HepG2 (cell line): ENCODE measurements at regions not wholly inside any gene's neighbourhood (a gene's known extent, or its start where the extent isn't known, plus 50 kb on each side); places are given as distances from the start of the nearest gene placed in this dataset.

Experiments
- ATAC-seq: fragments of 200-7000 bp; cut with Tn5 transposase; 3 replicates; pipeline ENCODE4 v1.9.1; 2020; ENCODE audit warnings: mild to moderate bottlenecking, moderate library complexity
- BruUV-seq: library from RNA; stranded (reverse); fragments of 400-500 nt; replicated peaks from 2 replicates; lab custom pipeline; 2021; lab: Mats Ljungman, UMichigan
- CTCF ChIA-PET: fragments of 300-600 bp; formaldehyde crosslinking; extraction: SDS; loops from one replicate; lab custom pipeline; 2021; ENCODE audit warnings: low total read pairs, inconsistent platforms, low intra/inter-chr PET ratio; lab: Yijun Ruan, JAX
- POLR2A ChIA-PET: fragments of 350-600 bp; sonication (Branson Sonifier 250); formaldehyde crosslinking; loops from one replicate; lab custom pipeline; 2020; ENCODE audit warnings: antibody characterized with exemption, inconsistent platforms; lab: Yijun Ruan, JAX
- DNase-seq: peaks from one replicate; pipeline ENCODE4 v3.0.0-alpha.2; 2015; ENCODE audit warnings: low spot score
- FAIRE-seq: peaks from 3 replicates; lab custom pipeline; 2011; peaks lifted over from hg19 to GRCh38; lab: Jason Lieb, UNC
- H2AFZ ChIP-seq: one replicate; pipeline ENCODE4 v1.6.1; 2011; ENCODE audit warnings: low read length, inconsistent platforms
- H3K27ac ChIP-seq: fragments of 300-600 bp; 3 replicates; pipeline ENCODE4 v1.8.0; 2011; ENCODE audit warnings: mixed run types, mild to moderate bottlenecking, mixed read lengths, low read length, inconsistent platforms; ENCODE audit not compliant: insufficient read depth; ENCODE audit errors: extremely low read length
- H3K27me3 ChIP-seq, 2 experiments: fragments of 200-600 bp in 1 of 2; 2 replicates in 1 of 2; 3 replicates in 1 of 2; pipeline versions ENCODE4 v1.6.0 to v1.8.0; 2011; ENCODE audit warnings: low read length in 2 of 2, mild to moderate bottlenecking in 2 of 2, moderate library complexity in 2 of 2, inconsistent platforms in 1 of 2; ENCODE audit not compliant: insufficient read depth in 2 of 2, control insufficient read depth in 1 of 2
- H3K36me3 ChIP-seq, 2 experiments: fragments of 200-600 bp in 1 of 2; replicated peaks in 1 of 2; 2 replicates in 1 of 2; 3 replicates in 1 of 2; pipeline versions ENCODE4 v1.5.1 to v1.8.0; 2011; ENCODE audit warnings: low read length in 2 of 2, inconsistent platforms in 1 of 2; ENCODE audit not compliant: insufficient read depth in 2 of 2, control insufficient read depth in 1 of 2
- H3K4me1 ChIP-seq: 2 replicates; pipeline ENCODE4 v1.5.1; 2012; ENCODE audit warnings: low read length, inconsistent platforms; ENCODE audit not compliant: insufficient read depth
- H3K4me2 ChIP-seq: 2 replicates; pipeline ENCODE4 v1.6.0; 2011; ENCODE audit warnings: low read depth, low read length, inconsistent platforms
- H3K4me3 ChIP-seq, 3 experiments: fragments of 200-600 bp in 1 of 3; sonication (generic), shearing (Covaris generic) in 1 of 3; replicated peaks in 1 of 3; 2 replicates each; pipeline ENCODE4 v1.5.1; 2011 to 2016; ENCODE audit warnings: low read length in 3 of 3, inconsistent platforms in 2 of 3, low read depth in 2 of 3, mild to moderate bottlenecking in 2 of 3, control low read depth in 1 of 3, mixed read lengths in 1 of 3; ENCODE audit not compliant: insufficient read depth in 1 of 3
- H3K79me2 ChIP-seq: one replicate; pipeline ENCODE4 v1.6.1; 2011; ENCODE audit warnings: low read length, inconsistent platforms; ENCODE audit not compliant: insufficient read depth
- H3K9ac ChIP-seq: 2 replicates; pipeline ENCODE4 v1.6.0; 2011; ENCODE audit warnings: mild to moderate bottlenecking, low read depth, low read length, inconsistent platforms; ENCODE audit not compliant: insufficient read depth
- H3K9me3 ChIP-seq: 2 replicates; pipeline ENCODE4 v1.5.1; 2012; ENCODE audit warnings: mild to moderate bottlenecking, low read length
- H4K20me1 ChIP-seq: 2 replicates; pipeline ENCODE4 v1.6.0; 2011; ENCODE audit warnings: inconsistent platforms, mild to moderate bottlenecking, low read length, moderate library complexity; ENCODE audit not compliant: insufficient read depth
- CBFB ChIP-seq: sonication (generic); formaldehyde crosslinking; IDR thresholded peaks from 2 replicates; pipeline ENCODE4 v1.4.0; 2020; ENCODE audit warnings: missing genetic modification reagents
- CENPBD1 ChIP-seq: sonication (generic); formaldehyde crosslinking; IDR thresholded peaks from 2 replicates; pipeline ENCODE4 v1.8.0; 2022; ENCODE audit warnings: missing genetic modification reagents, low read depth, mild to moderate bottlenecking, borderline replicate concordance
- MED8 ChIP-seq: sonication (generic); formaldehyde crosslinking; IDR thresholded peaks from 2 replicates; pipeline ENCODE4 v1.8.1; 2023; ENCODE audit warnings: mild to moderate bottlenecking, missing genetic modification reagents; ENCODE audit not compliant: insufficient replicate concordance
- NFE2L2 ChIP-seq: fragments of 150-350 bp; IDR thresholded peaks from 2 replicates; pipeline ENCODE4 v1.6.1; 2014; ENCODE audit warnings: low read length
- NR3C1 ChIP-seq: sonication (generic); formaldehyde crosslinking; IDR thresholded peaks from 2 replicates; pipeline ENCODE4 v1.4.0; 2020; ENCODE audit warnings: missing genetic modification reagents
- RBFOX2 ChIP-seq: fragments of 200-400 bp; formaldehyde crosslinking; IDR thresholded peaks from 2 replicates; pipeline ENCODE4 v1.6.1; 2017; ENCODE audit warnings: low read depth, mild to moderate bottlenecking, low read length
- TCF7L2 ChIP-seq: IDR thresholded peaks from 2 replicates; pipeline ENCODE4 v1.6.1; 2011; ENCODE audit warnings: mild to moderate bottlenecking, low read depth, low read length, moderate library complexity
- THAP8 ChIP-seq: sonication (generic); formaldehyde crosslinking; IDR thresholded peaks from 2 replicates; pipeline ENCODE4 v1.5.1; 2020; ENCODE audit warnings: missing genetic modification reagents, mild to moderate bottlenecking, borderline replicate concordance
- TIGD3 ChIP-seq: sonication (generic); formaldehyde crosslinking; IDR thresholded peaks from 2 replicates; pipeline ENCODE4 v1.5.1; 2020; ENCODE audit warnings: mild to moderate bottlenecking, missing genetic modification reagents, borderline replicate concordance
- ZBTB20 ChIP-seq: sonication (generic); formaldehyde crosslinking; IDR thresholded peaks from 2 replicates; pipeline ENCODE4 v1.8.1; 2023; ENCODE audit warnings: missing genetic modification reagents, low read depth, mild to moderate bottlenecking, borderline replicate concordance
- ZNF512B ChIP-seq: sonication (generic); formaldehyde crosslinking; IDR thresholded peaks from 2 replicates; pipeline ENCODE4 v1.5.1; 2020; ENCODE audit warnings: missing genetic modification reagents, mild to moderate bottlenecking, borderline replicate concordance
- ZNF678 ChIP-seq: sonication (generic); formaldehyde crosslinking; IDR thresholded peaks from 2 replicates; pipeline ENCODE4 v1.4.0; 2020; ENCODE audit warnings: mild to moderate bottlenecking, missing genetic modification reagents
- ZNF768 ChIP-seq: sonication (generic); formaldehyde crosslinking; IDR thresholded peaks from 2 replicates; pipeline ENCODE4 v1.4.0; 2020; ENCODE audit warnings: missing genetic modification reagents
- WGBS: methylation state at CpG from one replicate; pipeline ENCODE4 v1.1.6; 2017; ENCODE audit warnings: low lambda C conversion rate; 5-methylcytosine and 5-hydroxymethylcytosine counted together
- in situ Hi-C: cut with HindIII; loops from 2 replicates; pipeline ENCODE4 v1.10.0; 2017; ENCODE audit warnings: low pct_unique_long_range_greater_than_20kb; ENCODE audit not compliant: extremely low pct_ligation_motif_present
- intact Hi-C: fragments of 100-400 bp; cut with micrococcal nuclease; formaldehyde crosslinking; loops from one replicate; pipeline ENCODE4 v1.10.0; 2022; ENCODE audit not compliant: unreplicated experiment

GRCh38 chr10:130636313-130636930 lies 500.2 kb downstream of the GLRX3 start:
- H3K36me3 ChIP-seq, result no peaks in the 10 kb centered on the region
- FAIRE-seq (no peak), ATAC-seq (no peak), DNase-seq (no peak)
- H3K79me2 ChIP-seq, result no peaks in the 10 kb centered on the region
- H3K4me1 ChIP-seq, result no peaks in the 10 kb centered on the region
- no peaks in the 10 kb centered on the region for H4K20me1 ChIP-seq
- H3K27ac ChIP-seq, result no peak overlapping the region
- no TSS peak for BruUV-seq
- H3K9ac ChIP-seq, result no peak overlapping the region
- CTCF ChIA-PET, result no interaction called here
- peak; percentile 65 for TF ChIP-seq NFE2L2
- no peak for TF ChIP-seq ZNF678
- intact Hi-C loops (no loop called here), in situ Hi-C loops (no loop called here)
- 18% methylated on average over 6 of the region's 6 CpGs for WGBS
- no peak overlapping the region for H2AFZ ChIP-seq
- POLR2A ChIA-PET, result no interaction called here
- H3K4me3 ChIP-seq, result no peak overlapping the region
- no peaks in the 10 kb centered on the region for H3K27me3 ChIP-seq
- H3K9me3 ChIP-seq, result no peaks in the 10 kb centered on the region
- no peak overlapping the region for H3K4me2 ChIP-seq

- Histone ChIP-seq H3K9me3 (no peaks in the 10 kb centered on the region), H3K79me2 (no peaks in the 10 kb centered on the region), H3K36me3 (no peaks in the 10 kb centered on the region), H4K20me1 (no peaks in the 10 kb centered on the region), H3K9ac (no peak overlapping the region), H3K4me1 (no peaks in the 10 kb centered on the region), H3K4me3 (no peak overlapping the region), H3K27me3 (no peaks in the 10 kb centered on the region), H3K4me2 (no peak overlapping the region), H3K27ac (no peak overlapping the region), H2AFZ (no peak overlapping the region)
- FAIRE-seq, result no peak
- in situ Hi-C loops (no loop called here), intact Hi-C loops (no loop called here)
- ChIA-PET POLR2A (no interaction called here), CTCF (no interaction called here)
- no peak for ATAC-seq
- no TSS peak for BruUV-seq
- WGBS, result 6% methylated on average over 4 of the region's 4 CpGs
- DNase-seq, result no peak
- TF ChIP-seq THAP8 (CRISPR knock-in tag) (no peak), TIGD3 (CRISPR knock-in tag) (no peak), CENPBD1 (no peak), RBFOX2 (no peak), NR3C1 (CRISPR knock-in tag) (no peak), CBFB (CRISPR knock-in tag) (no peak), ZNF768 (CRISPR knock-in tag) (no peak), MED8 (no peak), ZNF512B (no peak), TCF7L2 (no peak), ZBTB20 (CRISPR knock-in tag) (no peak)
Measured at GRCh38 chr10:130637089-130637676, 501.0 kb downstream of the GLRX3 start.
